HEK293 (cell line): ENCODE measurements at regions not wholly inside any gene's neighbourhood (a gene's known extent, or its start where the extent isn't known, plus 50 kb on each side); places are given as distances from the start of the nearest gene placed in this dataset.

Experiments
- CTCF ChIA-PET: fragments of 350-600 bp; formaldehyde crosslinking; extraction: SDS; loops from one replicate; lab custom pipeline; 2021; ENCODE audit warnings: antibody characterized with exemption; lab: Yijun Ruan, JAX
- POLR2A ChIA-PET: fragments of 300-600 bp; formaldehyde crosslinking; extraction: SDS; loops from one replicate; lab custom pipeline; 2020; ENCODE audit warnings: antibody characterized with exemption, inconsistent platforms; lab: Yijun Ruan, JAX
- H3K27ac ChIP-seq: fragments of 200-500 bp; sonication (Bioruptor generic); 2 replicates; pipeline ENCODE4 v1.5.1; 2014; ENCODE audit warnings: low read depth, low read length, control low read depth, inconsistent platforms; ENCODE audit errors: extremely low read depth
- H3K36me3 ChIP-seq, 2 experiments: fragments of 200-500 bp in 1 of 2; sonication (Bioruptor generic) in 1 of 2; 1 replicate in 1 of 2; 2 replicates in 1 of 2; pipeline ENCODE4 v1.5.1; 2014 to 2017; ENCODE audit warnings: inconsistent platforms in 2 of 2, low read length in 2 of 2; ENCODE audit not compliant: control insufficient read depth in 2 of 2, insufficient read depth in 1 of 2
- H3K4me1 ChIP-seq: fragments of 200-500 bp; sonication (Bioruptor generic); 2 replicates; pipeline ENCODE4 v1.5.1; 2014; ENCODE audit warnings: mild to moderate bottlenecking, low read length, inconsistent platforms; ENCODE audit not compliant: control insufficient read depth, insufficient read depth
- H3K4me3 ChIP-seq: 2 replicates; pipeline ENCODE4 v1.5.1; 2011; ENCODE audit warnings: low read depth, mild to moderate bottlenecking, control low read depth, low read length, moderate library complexity
- H3K9me3 ChIP-seq: fragments of 200-500 bp; sonication (Bioruptor generic); 2 replicates; pipeline ENCODE4 v1.5.1; 2014; ENCODE audit warnings: low read depth, low read length, inconsistent platforms; ENCODE audit not compliant: control insufficient read depth, insufficient read depth
- BCL6B ChIP-seq: fragments of 450-650 bp; formaldehyde crosslinking; IDR thresholded peaks from 2 replicates; pipeline ENCODE4 v1.5.1; 2017; ENCODE audit warnings: missing biosample characterization, missing genetic modification characterization
- HIC1 ChIP-seq: fragments of 450-650 bp; formaldehyde crosslinking; IDR thresholded peaks from 2 replicates; pipeline ENCODE4 v1.5.1; 2016; ENCODE audit warnings: missing biosample characterization, missing genetic modification characterization
- HOXA7 ChIP-seq: sonication (generic); formaldehyde crosslinking; IDR thresholded peaks from 2 replicates; pipeline ENCODE4 v1.8.1; 2022; ENCODE audit warnings: missing genetic modification reagents, borderline replicate concordance
- OSR2 ChIP-seq: fragments of 450-650 bp; formaldehyde crosslinking; IDR thresholded peaks from 2 replicates; pipeline ENCODE4 v1.5.1; 2016; ENCODE audit warnings: missing biosample characterization, missing genetic modification characterization
- ZBTB48 ChIP-seq: fragments of 450-650 bp; formaldehyde crosslinking; IDR thresholded peaks from 2 replicates; pipeline ENCODE4 v1.5.1; 2016; ENCODE audit warnings: missing biosample characterization, missing genetic modification characterization
- ZFHX2 ChIP-seq: fragments of 450-650 bp; formaldehyde crosslinking; conservative IDR thresholded peaks from 2 replicates; pipeline ENCODE4 v1.5.1; 2016; ENCODE audit warnings: missing biosample characterization, missing genetic modification characterization
- ZNF16 ChIP-seq: fragments of 450-650 bp; formaldehyde crosslinking; IDR thresholded peaks from 2 replicates; pipeline ENCODE4 v1.5.1; 2016; ENCODE audit warnings: low read depth, missing biosample characterization, missing genetic modification characterization
- ZNF202 ChIP-seq: fragments of 450-650 bp; formaldehyde crosslinking; IDR thresholded peaks from 2 replicates; pipeline ENCODE4 v1.5.1; 2016; ENCODE audit warnings: missing biosample characterization, missing genetic modification characterization, borderline replicate concordance
- ZNF23 ChIP-seq: fragments of 450-650 bp; formaldehyde crosslinking; IDR thresholded peaks from 2 replicates; pipeline ENCODE4 v1.5.1; 2016; ENCODE audit warnings: missing biosample characterization, missing genetic modification characterization, borderline replicate concordance
- ZNF324 ChIP-seq: fragments of 450-650 bp; formaldehyde crosslinking; IDR thresholded peaks from 2 replicates; pipeline ENCODE4 v1.5.1; 2016; ENCODE audit warnings: missing biosample characterization, missing genetic modification characterization
- ZNF423 ChIP-seq: fragments of 450-650 bp; formaldehyde crosslinking; IDR thresholded peaks from 2 replicates; pipeline ENCODE4 v1.5.1; 2016; ENCODE audit warnings: missing biosample characterization, missing genetic modification characterization
- ZNF521 ChIP-seq: fragments of 450-650 bp; formaldehyde crosslinking; IDR thresholded peaks from 2 replicates; pipeline ENCODE4 v1.5.1; 2017; ENCODE audit warnings: missing biosample characterization, mild to moderate bottlenecking, missing genetic modification characterization
- ZNF596 ChIP-seq: fragments of 450-650 bp; IDR thresholded peaks from 2 replicates; pipeline ENCODE4 v1.5.0; 2018; ENCODE audit warnings: missing biosample characterization, mild to moderate bottlenecking, missing genetic modification characterization, moderate library complexity
- ZNF660 ChIP-seq: fragments of 450-650 bp; IDR thresholded peaks from 2 replicates; pipeline ENCODE4 v1.5.1; 2018; ENCODE audit warnings: missing biosample characterization, mild to moderate bottlenecking, missing genetic modification characterization
- ZNF776 ChIP-seq: fragments of 450-650 bp; formaldehyde crosslinking; IDR thresholded peaks from 2 replicates; pipeline ENCODE4 v1.5.0; 2017; ENCODE audit warnings: missing biosample characterization, missing genetic modification characterization, borderline replicate concordance
- TF ChIP-seq, protein P1 (sequence below): fragments of 450-650 bp; formaldehyde crosslinking; IDR thresholded peaks from 2 replicates; pipeline ENCODE4 v1.5.1; 2017; ENCODE audit warnings: missing biosample characterization, missing genetic modification characterization
- TF ChIP-seq, protein P2 (sequence below): sonication (generic); formaldehyde crosslinking; IDR thresholded peaks from 2 replicates; pipeline ENCODE4 v1.8.1; 2022; ENCODE audit warnings: mild to moderate bottlenecking, moderate library complexity, missing genetic modification reagents

DNA sequence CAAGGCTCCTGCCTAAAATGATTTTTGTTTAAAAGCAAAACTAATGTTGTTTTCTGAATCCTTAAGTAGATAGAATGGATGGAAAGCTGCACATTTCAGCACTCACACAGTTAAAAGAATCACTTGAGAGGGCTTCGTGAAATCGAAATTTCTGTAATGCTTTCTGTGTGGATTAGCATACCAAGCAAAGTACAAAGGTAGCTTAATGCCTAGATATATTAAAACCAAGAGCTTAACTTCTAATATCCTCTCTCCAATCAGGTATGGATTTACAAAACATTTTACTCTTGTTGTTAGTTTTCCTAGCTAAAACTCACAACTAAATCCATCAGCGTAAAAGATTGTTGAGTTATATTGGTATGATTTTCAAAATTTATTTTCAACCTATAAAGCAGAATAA is 378.8 kb upstream of the PRMT6 start:
- H3K36me3 ChIP-seq: no peaks in the 10 kb centered on the region
- CTCF ChIA-PET: interaction anchor here (0.7 kb wide), 1 partner anchor 111 kb away, joined by 3 read pairs; no protein-coding TSS in a partner anchor
- POLR2A ChIA-PET: no interaction called here

GRCh38 chr1:106678279-106679050 is 378.0 kb upstream of the PRMT6 start:
- CTCF ChIA-PET: no interaction called here

More for the DNA sequence above, 378.8 kb upstream of the PRMT6 start:
- no peaks in the 10 kb centered on the region for H3K4me1 ChIP-seq
- H3K9me3 ChIP-seq: no peaks in the 10 kb centered on the region
- no peak overlapping the region for H3K4me3 ChIP-seq
- no peak overlapping the region for H3K27ac ChIP-seq
- no peak for TF ChIP-seq ZNF660 (tag by site-specific recombination)
- TF ChIP-seq ZNF776 (tag by site-specific recombination): no peak
- TF ChIP-seq ZNF521 (tag by site-specific recombination): no peak

DNA sequence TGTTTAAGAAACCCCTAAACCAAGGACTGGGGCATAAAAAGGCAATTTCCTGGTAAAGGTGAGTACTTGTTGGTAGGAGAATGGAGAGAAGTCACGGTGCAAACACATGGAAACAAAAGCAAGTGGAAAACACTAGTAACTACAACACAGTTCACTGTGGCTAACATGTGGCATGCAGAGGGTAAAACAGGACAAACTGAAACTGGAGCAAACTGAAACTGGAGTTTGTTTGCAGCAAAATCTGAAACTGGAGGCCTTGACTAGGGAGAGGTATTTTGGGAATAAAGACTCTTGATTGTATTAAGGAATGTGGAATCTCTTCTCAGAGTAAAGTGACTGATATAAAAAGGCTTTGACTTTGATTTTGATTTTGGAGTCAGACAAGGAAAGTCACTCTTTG is 376.3 kb upstream of the PRMT6 start:
- Histone ChIP-seq H3K4me1 (no peaks in the 10 kb centered on the region), H3K27ac (no peak overlapping the region), H3K36me3 (no peaks in the 10 kb centered on the region), H3K4me3 (no peak overlapping the region), H3K9me3 (no peaks in the 10 kb centered on the region)
- ChIA-PET CTCF (no interaction called here), POLR2A (no interaction called here)
- TF ChIP-seq ZNF324 (tag by site-specific recombination) (no peak), ZNF596 (tag by site-specific recombination) (no peak)
- TF ChIP-seq, protein P1, sequence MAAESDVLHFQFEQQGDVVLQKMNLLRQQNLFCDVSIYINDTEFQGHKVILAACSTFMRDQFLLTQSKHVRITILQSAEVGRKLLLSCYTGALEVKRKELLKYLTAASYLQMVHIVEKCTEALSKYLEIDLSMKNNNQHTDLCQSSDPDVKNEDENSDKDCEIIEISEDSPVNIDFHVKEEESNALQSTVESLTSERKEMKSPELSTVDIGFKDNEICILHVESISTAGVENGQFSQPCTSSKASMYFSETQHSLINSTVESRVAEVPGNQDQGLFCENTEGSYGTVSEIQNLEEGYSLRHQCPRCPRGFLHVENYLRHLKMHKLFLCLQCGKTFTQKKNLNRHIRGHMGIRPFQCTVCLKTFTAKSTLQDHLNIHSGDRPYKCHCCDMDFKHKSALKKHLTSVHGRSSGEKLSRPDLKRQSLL (tag by site-specific recombination): no peak
- TF ChIP-seq, protein P2, sequence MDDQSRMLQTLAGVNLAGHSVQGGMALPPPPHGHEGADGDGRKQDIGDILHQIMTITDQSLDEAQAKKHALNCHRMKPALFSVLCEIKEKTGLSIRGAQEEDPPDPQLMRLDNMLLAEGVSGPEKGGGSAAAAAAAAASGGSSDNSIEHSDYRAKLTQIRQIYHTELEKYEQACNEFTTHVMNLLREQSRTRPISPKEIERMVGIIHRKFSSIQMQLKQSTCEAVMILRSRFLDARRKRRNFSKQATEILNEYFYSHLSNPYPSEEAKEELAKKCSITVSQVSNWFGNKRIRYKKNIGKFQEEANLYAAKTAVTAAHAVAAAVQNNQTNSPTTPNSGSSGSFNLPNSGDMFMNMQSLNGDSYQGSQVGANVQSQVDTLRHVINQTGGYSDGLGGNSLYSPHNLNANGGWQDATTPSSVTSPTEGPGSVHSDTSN (CRISPR knock-in tag): no peak

More at GRCh38 chr1:106678279-106679050, 378.0 kb upstream of the PRMT6 start:
- Histone ChIP-seq H3K36me3 (no peaks in the 10 kb centered on the region), H3K4me3 (no peak overlapping the region)
- TF ChIP-seq ZNF596 (tag by site-specific recombination): no peak
- no peak for TF ChIP-seq BCL6B (tag by site-specific recombination)
- TF ChIP-seq, all 188 proteins: peak for 0
- H3K9me3 ChIP-seq: no peaks in the 10 kb centered on the region
- H3K4me1 ChIP-seq: no peaks in the 10 kb centered on the region
- POLR2A ChIA-PET: no interaction called here
- H3K27ac ChIP-seq: no peak overlapping the region

DNA sequence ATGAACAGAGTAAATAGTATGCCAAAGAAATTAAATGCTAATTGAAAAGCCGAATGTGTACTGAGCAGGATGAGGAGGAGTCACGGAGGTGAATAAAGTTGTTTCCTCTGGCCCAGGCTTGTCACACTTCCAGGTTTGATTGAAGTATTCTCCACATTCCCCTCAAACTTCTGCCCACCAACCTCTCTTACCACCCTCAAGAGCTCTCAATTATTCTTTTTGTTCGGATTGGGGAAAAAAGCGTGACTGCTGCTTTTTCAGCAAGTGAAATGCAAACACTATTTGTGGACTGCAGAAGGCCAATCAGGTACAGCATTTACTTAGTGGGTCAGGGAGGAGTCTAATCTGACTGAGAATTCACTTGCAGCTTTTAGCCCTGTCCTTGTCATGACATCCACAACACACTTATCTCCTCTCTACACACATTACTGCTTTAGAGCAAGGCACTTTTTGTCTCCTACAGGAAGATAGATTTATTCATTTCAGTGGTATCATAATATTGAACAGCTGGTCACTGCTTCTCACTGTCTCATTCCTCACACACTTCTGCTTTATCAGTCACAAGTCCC is 375.6 kb upstream of the PRMT6 start:
- ChIA-PET CTCF (no interaction called here), POLR2A (no interaction called here)
- Histone ChIP-seq H3K4me3 (no peak overlapping the region), H3K4me1 (no peaks in the 10 kb centered on the region), H3K36me3 (no peaks in the 10 kb centered on the region), H3K27ac (no peak overlapping the region), H3K9me3 (no peaks in the 10 kb centered on the region)
- no peak for TF ChIP-seq ZNF423 (tag by site-specific recombination)
- TF ChIP-seq ZNF23 (tag by site-specific recombination): no peak
- no peak for TF ChIP-seq HOXA7 (CRISPR knock-in tag)
- TF ChIP-seq HIC1: no peak
- TF ChIP-seq ZNF16 (tag by site-specific recombination): no peak
- TF ChIP-seq ZNF202 (tag by site-specific recombination): no peak
- TF ChIP-seq, protein P1 (tag by site-specific recombination): no peak
- TF ChIP-seq ZFHX2: no peak
- TF ChIP-seq ZBTB48: no peak
- TF ChIP-seq OSR2 (tag by site-specific recombination): no peak
